K562 (cell line): ENCODE measurements at regions not wholly inside any gene's neighbourhood (a gene's known extent, or its start where the extent isn't known, plus 50 kb on each side); places are given as distances from the start of the nearest gene placed in this dataset.

Experiments used
- ATAC-seq: fragments of 200-7000 bp; cut with Tn5 transposase; 3 replicates; pipeline ENCODE4 v1.9.1; 2020; ENCODE audit warnings: moderate library complexity
- BruUV-seq: library from RNA; stranded (reverse); fragments of 400-500 nt; replicated peaks from 2 replicates; lab custom pipeline; 2021; lab: Mats Ljungman, UMichigan
- CTCF ChIA-PET: fragments of 300-600 bp; formaldehyde crosslinking; extraction: SDS; loops from one replicate; lab custom pipeline; 2021; ENCODE audit warnings: low intra/inter-chr PET ratio; lab: Yijun Ruan, JAX
- POLR2A ChIA-PET: fragments of 300-600, 350-650 bp; sonication (Branson Sonifier 250); formaldehyde crosslinking; extraction: SDS; loops from one replicate; lab custom pipeline; 2021; ENCODE audit warnings: antibody characterized with exemption, inconsistent platforms; lab: Yijun Ruan, JAX
- DNase-seq, 4 experiments: peaks; one replicate each; pipeline versions ENCODE4 v3.0.0 to v3.0.0-alpha.2; 2011 to 2018; ENCODE audit warnings: low spot score in 3 of 4, mixed read lengths in 3 of 4; ENCODE audit errors: extremely low read depth in 1 of 4
- FAIRE-seq: peaks from 2 replicates; lab custom pipeline; 2011; peaks lifted over from hg19 to GRCh38; lab: Jason Lieb, UNC
- H2AFZ ChIP-seq: 2 replicates; pipeline ENCODE4 v1.6.0; 2011; ENCODE audit warnings: low read depth, low read length, control low read depth, inconsistent platforms
- H3K27ac ChIP-seq: fragments of 200-600 bp; 3 replicates; pipeline ENCODE4 v1.8.0; 2011; ENCODE audit warnings: low read depth, mild to moderate bottlenecking, control low read depth, inconsistent platforms, low read length, moderate library complexity, mixed read lengths; ENCODE audit errors: extremely low read depth
- H3K27me3 ChIP-seq, 2 experiments: fragments of 300-600 bp in 1 of 2; 2 replicates in 1 of 2; 3 replicates in 1 of 2; pipeline versions ENCODE4 v1.6.0 to v1.8.0; 2011; ENCODE audit warnings: inconsistent platforms in 2 of 2, low read length in 2 of 2, mild to moderate bottlenecking in 1 of 2, mixed read lengths in 1 of 2, moderate library complexity in 1 of 2; ENCODE audit not compliant: control insufficient read depth in 2 of 2, insufficient read depth in 2 of 2
- H3K36me3 ChIP-seq: fragments of 300-600 bp; 3 replicates; pipeline ENCODE4 v1.8.0; 2011; ENCODE audit warnings: mild to moderate bottlenecking, low read length, inconsistent platforms; ENCODE audit not compliant: control insufficient read depth, insufficient read depth
- H3K4me1 ChIP-seq, 2 experiments: fragments of 200-600 bp in 1 of 2; replicated peaks in 1 of 2; 2 replicates in 1 of 2; 3 replicates in 1 of 2; pipeline versions ENCODE4 v1.5.1 to v1.8.0; 2011; ENCODE audit warnings: inconsistent platforms in 2 of 2, low read length in 2 of 2, mild to moderate bottlenecking in 1 of 2, mixed read lengths in 1 of 2, moderate library complexity in 1 of 2; ENCODE audit not compliant: control insufficient read depth in 2 of 2, insufficient read depth in 2 of 2
- H3K4me2 ChIP-seq: 2 replicates; pipeline ENCODE4 v1.6.1; 2011; ENCODE audit warnings: low read length, control low read depth, inconsistent platforms, mixed read lengths; ENCODE audit not compliant: insufficient read depth
- H3K4me3 ChIP-seq: fragments of 200-600 bp; sonication (generic), shearing (Covaris generic); 2 replicates; pipeline ENCODE4 v1.5.1; 2016; ENCODE audit warnings: control low read depth, inconsistent platforms
- H3K79me2 ChIP-seq: fragments of 200-600 bp; 3 replicates; pipeline ENCODE4 v1.8.0; 2011; ENCODE audit warnings: low read length, inconsistent platforms; ENCODE audit not compliant: control insufficient read depth, insufficient read depth
- H3K9ac ChIP-seq, 2 experiments: 2 replicates each; pipeline versions ENCODE4 v1.6.0 to v1.6.1; 2011; ENCODE audit warnings: low read depth in 2 of 2, low read length in 2 of 2, control low read depth in 1 of 2, inconsistent platforms in 1 of 2, mild to moderate bottlenecking in 1 of 2, mixed read lengths in 1 of 2; ENCODE audit not compliant: insufficient read depth in 1 of 2
- H3K9me1 ChIP-seq: one replicate; pipeline ENCODE4 v1.6.0; 2011; ENCODE audit warnings: inconsistent platforms, mild to moderate bottlenecking, low read length, moderate library complexity; ENCODE audit not compliant: control insufficient read depth, insufficient read depth
- H3K9me3 ChIP-seq: replicated peaks from 2 replicates; pipeline ENCODE4 v1.5.1; 2011; ENCODE audit warnings: low read depth, low read length, inconsistent platforms; ENCODE audit not compliant: control insufficient read depth, insufficient read depth
- H4K20me1 ChIP-seq: replicated peaks from 2 replicates; pipeline ENCODE4 v1.6.1; 2011; ENCODE audit warnings: low read length, inconsistent platforms, mixed read lengths; ENCODE audit not compliant: control insufficient read depth, insufficient read depth
- ARID2 ChIP-seq: fragments of 450-650 bp; IDR thresholded peaks from 2 replicates; pipeline ENCODE4 v1.6.1; 2017; ENCODE audit warnings: antibody characterized with exemption, mild to moderate bottlenecking
- BCL6 ChIP-seq: fragments of 250-450 bp; sonication (Bioruptor Pico); IDR thresholded peaks from 2 replicates; pipeline ENCODE4 v1.4.0; 2020
- COPS2 ChIP-seq: fragments of 450-650 bp; conservative IDR thresholded peaks from 2 replicates; pipeline ENCODE4 v1.6.1; 2016; ENCODE audit warnings: mild to moderate bottlenecking, moderate library complexity
- ERF ChIP-seq: fragments of 450-650 bp; formaldehyde crosslinking; IDR thresholded peaks from 2 replicates; pipeline ENCODE4 v1.4.0; 2020; ENCODE audit warnings: mild to moderate bottlenecking, mixed read lengths
- ETS2 ChIP-seq: IDR thresholded peaks from 2 replicates; pipeline ENCODE4 v1.6.1; 2016; ENCODE audit warnings: borderline replicate concordance, missing genetic modification characterization, mild to moderate bottlenecking, moderate library complexity, missing compliant biosample characterization; ENCODE audit not compliant: poor library complexity, severe bottlenecking
- IRF2 ChIP-seq: sonication (generic); formaldehyde crosslinking; IDR thresholded peaks from 2 replicates; pipeline ENCODE4 v1.8.1; 2022; ENCODE audit warnings: mild to moderate bottlenecking, missing genetic modification reagents
- KLF13 ChIP-seq: fragments of 450-650 bp; IDR thresholded peaks from 2 replicates; pipeline ENCODE4 v1.6.1; 2016; ENCODE audit warnings: missing genetic modification characterization, low read depth, mild to moderate bottlenecking, missing compliant biosample characterization, moderate library complexity, borderline replicate concordance
- MECOM ChIP-seq: fragments of 250-450 bp; sonication (Bioruptor Pico); IDR thresholded peaks from 2 replicates; pipeline ENCODE4 v1.8.0; 2022; ENCODE audit warnings: inconsistent platforms
- NFE2 ChIP-seq: IDR thresholded peaks from 2 replicates; pipeline ENCODE4 v1.6.1; 2014; ENCODE audit warnings: antibody characterized with exemption, low read depth
- SLC30A9 ChIP-seq: fragments of 250-450 bp; sonication (Bioruptor Pico); IDR thresholded peaks from 2 replicates; pipeline ENCODE4 v1.8.0; 2022; ENCODE audit warnings: mild to moderate bottlenecking, moderate library complexity
- SNRNP70 ChIP-seq: fragments of 200-400 bp; formaldehyde crosslinking; optimal IDR thresholded peaks from 2 replicates; pipeline ENCODE3; 2017; ENCODE audit warnings: low read depth, low read length
- ZNF143 ChIP-seq: sonication (generic); formaldehyde crosslinking; IDR thresholded peaks from 2 replicates; pipeline ENCODE4 v1.9.0; 2022; ENCODE audit warnings: mild to moderate bottlenecking, missing genetic modification reagents
- ZNF239 ChIP-seq: fragments of 250-450 bp; sonication (Bioruptor Pico); IDR thresholded peaks from 2 replicates; pipeline ENCODE4 v1.4.0; 2020; ENCODE audit warnings: mild to moderate bottlenecking
- ZNF561 ChIP-seq: fragments of 450-650 bp; formaldehyde crosslinking; conservative IDR thresholded peaks from 2 replicates; pipeline ENCODE4 v1.4.0; 2020; ENCODE audit warnings: mild to moderate bottlenecking, moderate library complexity
- ZNF696 ChIP-seq: fragments of 250-450 bp; sonication (Bioruptor Pico); conservative IDR thresholded peaks from 2 replicates; pipeline ENCODE4 v1.4.0; 2020; ENCODE audit warnings: mild to moderate bottlenecking, moderate library complexity
- ZNF740 ChIP-seq, 3 experiments: fragments of 200-800 bp in 1 of 3; sonication (Bioruptor generic) in 1 of 3; sonication (generic) in 1 of 3; formaldehyde crosslinking in 1 of 3; IDR thresholded peaks; 2 replicates each; pipeline versions ENCODE4 v1.6.1 to v1.8.0; 2016 to 2022; ENCODE audit warnings: mild to moderate bottlenecking in 2 of 3, missing compliant biosample characterization in 2 of 3, missing genetic modification characterization in 2 of 3, missing genetic modification reagents in 1 of 3
- WGBS: fragments of 100-300 bp; shearing (Covaris generic); methylation state at CpG from one replicate; pipeline ENCODE4 v1.1.6; 2016; ENCODE audit warnings: low coverage, mixed read lengths; ENCODE audit not compliant: insufficient coverage; ENCODE audit errors: missing lambda C conversion rate; 5-methylcytosine and 5-hydroxymethylcytosine counted together
- in situ Hi-C: fragments of 300-500 bp; cut with MboI; formaldehyde crosslinking; loops from 4 replicates; pipeline ENCODE4 v1.15.0; 2018; ENCODE audit warnings: inconsistent platforms, mixed read lengths
- intact Hi-C: fragments of 100-400 bp; cut with micrococcal nuclease; formaldehyde crosslinking; loops from 2 replicates; pipeline ENCODE4 v1.14.2; 2022
- TF ChIP-seq, protein P1 (sequence below): sonication (generic); formaldehyde crosslinking; IDR thresholded peaks from 2 replicates; pipeline ENCODE4 v1.8.0; 2023; ENCODE audit warnings: mild to moderate bottlenecking, missing genetic modification reagents
- TF ChIP-seq, protein P2 (sequence below): fragments of 250-450 bp; sonication (Bioruptor Pico); IDR thresholded peaks from 2 replicates; pipeline ENCODE4 v1.4.0; 2020; ENCODE audit warnings: mild to moderate bottlenecking, moderate library complexity

DNA sequence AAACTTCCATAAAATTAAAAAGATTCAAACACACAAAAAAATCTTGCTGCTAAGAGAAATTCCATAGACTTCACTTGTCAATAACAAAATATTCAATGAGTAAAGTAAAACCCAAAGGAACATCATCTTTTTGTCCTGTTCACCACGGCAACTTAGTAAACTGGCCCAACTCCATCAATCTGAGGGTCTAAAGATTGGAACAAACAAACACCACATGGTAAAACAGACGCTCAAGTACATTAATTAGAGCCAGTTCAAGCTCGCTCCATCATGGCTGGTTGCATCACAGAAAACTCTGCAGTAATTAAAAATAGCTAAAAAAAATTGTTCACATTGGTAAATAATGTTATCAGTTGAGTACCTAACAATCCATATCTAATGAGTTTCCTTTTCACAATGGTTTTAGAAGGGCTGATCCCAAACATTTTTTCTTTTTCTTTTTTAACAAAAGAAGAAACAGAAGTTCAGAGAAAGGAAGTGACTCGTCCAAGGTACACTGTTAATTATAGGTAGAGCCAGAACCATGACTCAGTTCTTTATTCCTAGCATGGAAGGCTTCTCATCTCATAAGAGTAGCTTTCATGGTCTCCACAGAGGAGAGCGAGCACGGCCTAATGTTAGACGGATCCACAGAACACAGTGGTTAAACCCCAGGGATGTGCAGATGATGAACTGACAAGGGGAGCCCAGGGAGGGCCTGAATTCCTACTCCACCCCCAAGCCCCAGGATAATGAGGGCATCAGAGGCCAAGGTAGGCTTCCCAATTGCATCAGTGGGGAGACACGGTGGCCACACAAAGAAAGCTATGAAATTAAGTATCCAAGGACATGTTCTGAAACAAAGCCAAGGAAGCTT, 79.2 kb upstream of the ARHGEF3 start:
- ChIA-PET CTCF (no interaction called here), POLR2A (no interaction called here)
- ATAC-seq (no peak), DNase-seq (no peak), FAIRE-seq (no peak)
- H4K20me1 ChIP-seq, result no peaks in the 10 kb centered on the region
- no peak overlapping the region for H2AFZ ChIP-seq
- H3K9me3 ChIP-seq, result no peaks in the 10 kb centered on the region
- no peak overlapping the region for H3K27ac ChIP-seq
- H3K4me1 ChIP-seq, result no peaks in the 10 kb centered on the region
- H3K27me3 ChIP-seq, result no peaks in the 10 kb centered on the region
- H3K4me3 ChIP-seq, result no peak overlapping the region
- in situ Hi-C loops (no loop called here), intact Hi-C loops (no loop called here)
- no TSS peak for BruUV-seq
- no peaks in the 10 kb centered on the region for H3K79me2 ChIP-seq
- no peak overlapping the region for H3K9ac ChIP-seq
- no peaks in the 10 kb centered on the region for H3K36me3 ChIP-seq
- H3K9me1 ChIP-seq, result no peaks in the 10 kb centered on the region
- WGBS, result 5% methylated on average over 8 of the region's 8 CpGs
- TF ChIP-seq ZNF696, result no peak
- no peak for TF ChIP-seq ARID2
- no peak for TF ChIP-seq NFE2
- no peak for TF ChIP-seq ERF (CRISPR knock-in tag)
- TF ChIP-seq, protein P1, sequence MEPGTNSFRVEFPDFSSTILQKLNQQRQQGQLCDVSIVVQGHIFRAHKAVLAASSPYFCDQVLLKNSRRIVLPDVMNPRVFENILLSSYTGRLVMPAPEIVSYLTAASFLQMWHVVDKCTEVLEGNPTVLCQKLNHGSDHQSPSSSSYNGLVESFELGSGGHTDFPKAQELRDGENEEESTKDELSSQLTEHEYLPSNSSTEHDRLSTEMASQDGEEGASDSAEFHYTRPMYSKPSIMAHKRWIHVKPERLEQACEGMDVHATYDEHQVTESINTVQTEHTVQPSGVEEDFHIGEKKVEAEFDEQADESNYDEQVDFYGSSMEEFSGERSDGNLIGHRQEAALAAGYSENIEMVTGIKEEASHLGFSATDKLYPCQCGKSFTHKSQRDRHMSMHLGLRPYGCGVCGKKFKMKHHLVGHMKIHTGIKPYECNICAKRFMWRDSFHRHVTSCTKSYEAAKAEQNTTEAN (CRISPR knock-in tag), result no peak
- no peak for TF ChIP-seq ZNF143 (CRISPR knock-in tag)
- TF ChIP-seq SLC30A9 (CRISPR knock-in tag), result no peak
- no peak for TF ChIP-seq ZNF239 (CRISPR knock-in tag)
- TF ChIP-seq, protein P2, sequence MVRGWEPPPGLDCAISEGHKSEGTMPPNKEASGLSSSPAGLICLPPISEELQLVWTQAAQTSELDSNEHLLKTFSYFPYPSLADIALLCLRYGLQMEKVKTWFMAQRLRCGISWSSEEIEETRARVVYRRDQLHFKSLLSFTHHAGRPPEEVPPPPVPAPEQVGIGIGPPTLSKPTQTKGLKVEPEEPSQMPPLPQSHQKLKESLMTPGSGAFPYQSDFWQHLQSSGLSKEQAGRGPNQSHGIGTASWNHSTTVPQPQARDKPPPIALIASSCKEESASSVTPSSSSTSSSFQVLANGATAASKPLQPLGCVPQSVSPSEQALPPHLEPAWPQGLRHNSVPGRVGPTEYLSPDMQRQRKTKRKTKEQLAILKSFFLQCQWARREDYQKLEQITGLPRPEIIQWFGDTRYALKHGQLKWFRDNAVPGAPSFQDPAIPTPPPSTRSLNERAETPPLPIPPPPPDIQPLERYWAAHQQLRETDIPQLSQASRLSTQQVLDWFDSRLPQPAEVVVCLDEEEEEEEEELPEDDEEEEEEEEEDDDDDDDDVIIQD, result no peak
- no peak for TF ChIP-seq BCL6 (CRISPR knock-in tag)
- no peak for TF ChIP-seq ZNF561
- no peak for TF ChIP-seq KLF13 (tag)
- no peak for TF ChIP-seq SNRNP70
- TF ChIP-seq IRF2, result no peak
- TF ChIP-seq MECOM (CRISPR knock-in tag), result no peak
- no peak for TF ChIP-seq ZNF740 (CRISPR knock-in tag; IDR thresholded peaks at IDR 0.05)
- TF ChIP-seq ZNF740 (tag; IDR thresholded peaks at IDR 0.05), result no peak
- no peak for TF ChIP-seq ETS2 (tag)
- TF ChIP-seq COPS2, result no peak
- H3K4me2 ChIP-seq, result no peak overlapping the region
